Transverse colon (tissue), 4 donors: ENCODE measurements at regions not wholly inside any gene's neighbourhood (a gene's known extent, or its start where the extent isn't known, plus 50 kb on each side); places are given as distances from the start of the nearest gene placed in this dataset.

Experiments
- EP300 ChIP-seq: sonication (generic); formaldehyde crosslinking; IDR thresholded peaks from one replicate; pipeline ENCODE4 v1.6.1; 2017; ENCODE audit warnings: antibody characterized with exemption, low read depth
- POLR2AphosphoS5 ChIP-seq, 3 donors: sonication (generic); formaldehyde crosslinking; IDR thresholded peaks; one replicate each; pipeline ENCODE4 v1.6.1; 2016; ENCODE audit warnings: antibody characterized with exemption in 3 of 3
- TF ChIP-seq, protein P1 (sequence below), 5 experiments: fragments of 200-600 bp in 3 of 5; fragments of 450-650 bp in 2 of 5; sonication (generic) in 3 of 5; IDR thresholded peaks; 1 replicate in 2 of 5; 2 replicates in 3 of 5; pipeline ENCODE4 v1.5.1; 2016 to 2017; ENCODE audit warnings: antibody characterized with exemption in 5 of 5, inconsistent platforms in 3 of 5, mild to moderate bottlenecking in 2 of 5, moderate library complexity in 1 of 5

GRCh38 chr5:15222156-15222555, 277.8 kb upstream of the FBXL7 start:
- TF ChIP-seq, protein P1, sequence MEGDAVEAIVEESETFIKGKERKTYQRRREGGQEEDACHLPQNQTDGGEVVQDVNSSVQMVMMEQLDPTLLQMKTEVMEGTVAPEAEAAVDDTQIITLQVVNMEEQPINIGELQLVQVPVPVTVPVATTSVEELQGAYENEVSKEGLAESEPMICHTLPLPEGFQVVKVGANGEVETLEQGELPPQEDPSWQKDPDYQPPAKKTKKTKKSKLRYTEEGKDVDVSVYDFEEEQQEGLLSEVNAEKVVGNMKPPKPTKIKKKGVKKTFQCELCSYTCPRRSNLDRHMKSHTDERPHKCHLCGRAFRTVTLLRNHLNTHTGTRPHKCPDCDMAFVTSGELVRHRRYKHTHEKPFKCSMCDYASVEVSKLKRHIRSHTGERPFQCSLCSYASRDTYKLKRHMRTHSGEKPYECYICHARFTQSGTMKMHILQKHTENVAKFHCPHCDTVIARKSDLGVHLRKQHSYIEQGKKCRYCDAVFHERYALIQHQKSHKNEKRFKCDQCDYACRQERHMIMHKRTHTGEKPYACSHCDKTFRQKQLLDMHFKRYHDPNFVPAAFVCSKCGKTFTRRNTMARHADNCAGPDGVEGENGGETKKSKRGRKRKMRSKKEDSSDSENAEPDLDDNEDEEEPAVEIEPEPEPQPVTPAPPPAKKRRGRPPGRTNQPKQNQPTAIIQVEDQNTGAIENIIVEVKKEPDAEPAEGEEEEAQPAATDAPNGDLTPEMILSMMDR (IDR thresholded peaks at IDR 0.05), result no peak
- TF ChIP-seq EP300 (no peak), POLR2AphosphoS5 (IDR thresholded peaks at IDR 0.05) (no peak)
